GM13976 (cell line): ENCODE measurements at regions not wholly inside any gene's neighbourhood (a gene's known extent, or its start where the extent isn't known, plus 50 kb on each side); places are given as distances from the start of the nearest gene placed in this dataset.
"Not testable (repeated sequence)": the region's sequence is repeated elsewhere in the genome, so short reads cannot be mapped to it uniquely, and the experiment has no call there.

Experiments
- DNase-seq: peaks from one replicate; pipeline ENCODE4 v3.0.0; 2012; ENCODE audit warnings: low spot score
- CTCF ChIP-seq: IDR thresholded peaks from 2 replicates; pipeline ENCODE4 v1.5.1; 2012; ENCODE audit warnings: borderline replicate concordance, mild to moderate bottlenecking; ENCODE audit not compliant: insufficient read depth; ENCODE audit errors: extremely low read depth, missing control alignments, control extremely low read depth
- in situ Hi-C: fragments of 300-500 bp; cut with MboI; formaldehyde crosslinking; loops from one replicate; pipeline ENCODE4 v1.12.0; 2022; ENCODE audit warnings: low sequenced_read_pairs, mixed read lengths, inconsistent platforms; ENCODE audit not compliant: unreplicated experiment

DNA sequence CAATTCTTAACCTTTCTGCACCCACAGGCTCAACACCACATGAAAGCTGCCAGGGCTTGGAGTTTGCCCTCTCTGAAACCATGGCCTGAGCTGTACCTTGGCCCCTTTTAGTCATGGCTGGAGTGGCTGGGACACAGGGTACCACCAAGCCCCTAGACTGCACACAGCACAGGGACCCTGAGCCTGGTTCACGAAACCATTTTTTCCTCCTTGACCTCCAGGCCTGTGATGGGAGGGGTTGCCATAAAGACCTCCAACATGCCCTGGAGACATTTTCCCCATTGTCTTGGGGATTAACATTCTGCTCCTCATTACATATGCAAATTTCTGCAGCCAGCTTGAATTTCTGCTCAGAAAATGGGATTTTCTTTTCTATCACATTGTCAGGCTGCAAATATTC lies 113.4 kb downstream of the XPNPEP1 start:
- in situ Hi-C loops, DNase-seq: not testable (repeated sequence)

DNA sequence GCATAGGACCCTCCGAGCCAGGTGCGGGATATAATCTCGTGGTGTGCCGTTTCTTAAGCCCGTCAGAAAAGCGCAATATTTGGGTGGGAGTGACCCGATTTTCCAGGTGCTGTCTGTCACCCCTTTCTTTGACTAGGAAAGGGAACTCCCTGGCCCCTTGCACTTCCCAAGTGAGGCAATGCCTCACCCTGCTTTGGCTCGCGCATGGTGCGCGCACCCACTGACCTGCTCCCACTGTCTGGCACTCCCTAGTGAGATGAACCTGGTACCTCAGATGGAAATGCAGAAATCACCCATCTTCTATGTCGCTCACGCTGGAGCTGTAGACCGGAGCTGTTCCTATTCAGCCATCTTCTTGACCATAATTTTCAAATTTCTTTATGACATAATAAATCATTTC lies 122.1 kb downstream of the XPNPEP1 start:
- DNase-seq, in situ Hi-C loops: not testable (repeated sequence)

- in situ Hi-C loops: no loop called here
- DNase-seq: no peak
- TF ChIP-seq CTCF: no peak
These were observed 132.7 kb downstream of the XPNPEP1 start for GRCh38 chr10:109790647-109791046.

DNA sequence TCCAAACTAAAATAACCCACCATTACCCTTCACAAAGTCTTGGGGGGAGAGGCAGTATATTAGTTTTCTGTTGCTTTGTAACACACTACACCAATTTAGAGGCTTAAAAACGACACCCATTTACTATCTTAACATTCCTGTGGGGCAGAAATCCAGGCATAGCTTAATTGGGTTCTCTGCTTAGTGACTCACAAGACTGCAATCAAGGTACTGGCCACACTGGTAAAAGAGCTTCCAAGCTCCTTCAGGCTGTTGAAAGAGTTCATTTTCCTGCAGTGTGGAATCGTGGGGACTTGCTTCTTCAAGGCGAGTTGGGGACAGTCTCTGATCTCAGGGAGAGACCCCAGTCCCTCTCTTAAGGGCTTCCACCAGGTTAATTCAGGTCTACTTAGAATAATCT lies 139.1 kb downstream of the XPNPEP1 start:
- TF ChIP-seq CTCF: no peak
- in situ Hi-C loops: no loop called here
- no peak for DNase-seq

- in situ Hi-C loops: no loop called here
- no peak for TF ChIP-seq CTCF
- DNase-seq: no peak
These were observed 140.0 kb downstream of the XPNPEP1 start for GRCh38 chr10:109783286-109783685.

GRCh38 chr10:109780997-109781396 lies 142.3 kb downstream of the XPNPEP1 start:
- no peak for DNase-seq
- no peak for TF ChIP-seq CTCF
- in situ Hi-C loops: no loop called here

DNA sequence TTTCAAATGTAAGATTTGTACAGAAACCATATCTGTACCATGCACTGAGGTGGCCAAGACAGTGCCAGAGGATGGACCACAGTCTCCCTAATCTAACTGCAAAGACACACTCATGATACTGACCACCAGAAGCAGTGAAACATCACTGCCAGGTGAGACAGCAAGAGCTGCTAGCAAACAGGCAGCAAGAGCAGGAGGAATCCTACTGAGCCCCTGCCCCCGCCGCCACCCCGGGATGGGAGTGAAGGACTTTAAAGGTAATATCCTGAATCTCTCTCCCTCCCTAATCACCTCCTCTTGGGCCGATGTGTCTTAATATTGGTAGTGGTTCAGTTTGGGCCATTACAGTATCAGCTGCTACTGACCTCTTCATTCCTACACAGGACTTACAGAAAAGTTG lies 144.3 kb downstream of the XPNPEP1 start:
- no peak for DNase-seq
- in situ Hi-C loops: no loop called here
- TF ChIP-seq CTCF: no peak

DNA sequence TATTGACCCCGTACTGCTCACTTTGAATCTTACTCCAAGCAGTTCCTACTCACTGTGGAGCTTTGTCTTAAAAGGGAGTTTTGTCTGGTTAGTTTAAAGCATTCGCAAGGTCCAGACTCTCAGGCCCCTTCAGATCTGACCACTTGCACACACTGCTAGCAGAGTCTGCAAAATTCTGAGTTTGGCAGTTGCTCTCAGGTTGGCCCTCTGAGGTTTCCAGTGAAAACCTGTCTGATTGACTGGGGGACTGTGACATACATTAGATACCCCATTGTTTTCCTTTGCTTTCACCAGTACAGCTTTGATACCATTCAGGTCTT lies 149.2 kb downstream of the XPNPEP1 start:
- no peak for TF ChIP-seq CTCF
- in situ Hi-C loops: no loop called here
- DNase-seq: no peak
